ENCODE measurements at regions not wholly inside any gene's neighbourhood (a gene's known extent, or its start where the extent isn't known, plus 50 kb on each side); places are given as distances from the start of the nearest gene placed in this dataset.

- ChIA-PET RAD21 (ENCODE audit: low non-redundant PET in 1 of 2, low total read pairs in 2 of 2, uncharacterized antibody in 2 of 2, unreplicated experiment in 2 of 2) (no interaction called here), CTCF (no interaction called here), POLR2A (no interaction called here)
- H2AFZ ChIP-seq (ENCODE audit: low read depth, low read length, poor library complexity, severe bottlenecking), result no peak overlapping the region
- H3K4me3 ChIP-seq (replicated peaks in 1 of 2; ENCODE audit: low read depth in 1 of 2, low read length in 2 of 2), result no peak overlapping the region
- H3K9me3 ChIP-seq (ENCODE audit: control insufficient read depth in 1 of 2, insufficient read depth in 1 of 2, low read depth in 1 of 2, low read length in 2 of 2), result no peaks in the 10 kb centered on the region
- DNase-seq (ENCODE audit: low read depth, low spot score) (no peak), ATAC-seq (no peak)
- intact Hi-C loops (cut with micrococcal nuclease), result no loop called here
- H3K9ac ChIP-seq (ENCODE audit: low read length), result no peak overlapping the region
- H3K27ac ChIP-seq (ENCODE audit: low read depth, low read length), result no peak overlapping the region
- H3K79me2 ChIP-seq (ENCODE audit: insufficient read depth, low read length), result no peaks in the 10 kb centered on the region
- TF ChIP-seq YY1 (IDR thresholded peaks at IDR 0.05; ENCODE audit: extremely low read depth, insufficient replicate concordance, low read depth, low read length) (no peak), CTCF (IDR thresholded peaks at IDR 0.05 in 2 of 3, conservative IDR thresholded peaks at IDR 0.05 in 1 of 3; ENCODE audit: borderline replicate concordance in 1 of 3, insufficient read depth in 1 of 3, low read depth in 2 of 3, low read length in 2 of 3) (no peak), JUND (IDR thresholded peaks at IDR 0.05) (no peak), EZH2 (IDR thresholded peaks at IDR 0.05) (no peak), CBX3 (IDR thresholded peaks at IDR 0.05; ENCODE audit: low read depth) (no peak), EZH2phosphoT487 (IDR thresholded peaks at IDR 0.05; ENCODE audit: borderline replicate concordance) (no peak), ZNF274 (IDR thresholded peaks at IDR 0.05; ENCODE audit: low read depth, low read length) (no peak), ATF3 (IDR thresholded peaks at IDR 0.05) (no peak), RAD21 (IDR thresholded peaks at IDR 0.05; ENCODE audit: low read depth) (no peak), SP1 (IDR thresholded peaks at IDR 0.05; ENCODE audit: low read depth) (no peak), MAX (IDR thresholded peaks at IDR 0.05) (no peak), CEBPB (IDR thresholded peaks at IDR 0.05; ENCODE audit: low read depth) (no peak), ELF1 (IDR thresholded peaks at IDR 0.05; ENCODE audit: borderline replicate concordance, low read depth) (no peak), SIN3A (IDR thresholded peaks at IDR 0.05; ENCODE audit: low read depth) (no peak), POLR2A (IDR thresholded peaks at IDR 0.05; ENCODE audit: borderline replicate concordance, extremely low read depth, insufficient read depth, insufficient read length) (no peak)
- no TSS peak for BruUV-seq (replicated peaks)
- no peaks in the 10 kb centered on the region for H3K9me2 ChIP-seq (ENCODE audit: insufficient read depth)
- H3K4me2 ChIP-seq (ENCODE audit: low read length), result no peak overlapping the region
- H3K27me3 ChIP-seq (ENCODE audit: insufficient read depth, low read length), result peaks cover 55% of the 10 kb centered on the region
- H4K20me1 ChIP-seq (ENCODE audit: insufficient read depth), result no peaks in the 10 kb centered on the region
- no peaks in the 10 kb centered on the region for H3K4me1 ChIP-seq (ENCODE audit: control insufficient read depth in 1 of 2, insufficient read depth in 2 of 2, low read length in 2 of 2)
- no peaks in the 10 kb centered on the region for H3K36me3 ChIP-seq (ENCODE audit: control insufficient read depth in 1 of 2, insufficient read depth in 2 of 2, low read length in 2 of 2)
These were observed 145.5 kb upstream of the PDE1C start for GRCh38 chr7:32215697-32216096.

Data from HCT116 (cell line).